GM12875 (cell line): ENCODE measurements at regions not wholly inside any gene's neighbourhood (a gene's known extent, or its start where the extent isn't known, plus 50 kb on each side); places are given as distances from the start of the nearest gene placed in this dataset.
"Not testable (repeated sequence)": the region's sequence is repeated elsewhere in the genome, so short reads cannot be mapped to it uniquely, and the experiment has no call there.

Experiments used
- H3K4me3 ChIP-seq: one replicate; pipeline ENCODE4 v1.5.1; 2011; ENCODE audit warnings: low read depth, low read length, control low read depth
- CTCF ChIP-seq: IDR thresholded peaks from 2 replicates; pipeline ENCODE4 v1.5.1; 2011; ENCODE audit warnings: low read depth, mild to moderate bottlenecking, control low read depth, inconsistent platforms, low read length, moderate library complexity, borderline replicate concordance; ENCODE audit not compliant: insufficient read depth

GRCh38 chr20:41735949-41736348, 117.8 kb upstream of the CHD6 start:
- no peak overlapping the region for H3K4me3 ChIP-seq
- no peak for TF ChIP-seq CTCF

GRCh38 chr20:41734506-41734945, 116.3 kb upstream of the CHD6 start:
- peak; percentile 97 for TF ChIP-seq CTCF
- no peak overlapping the region for H3K4me3 ChIP-seq

GRCh38 chr20:41733151-41733550, 115.0 kb upstream of the CHD6 start:
- TF ChIP-seq CTCF = no peak
- no peak overlapping the region for H3K4me3 ChIP-seq

DNA sequence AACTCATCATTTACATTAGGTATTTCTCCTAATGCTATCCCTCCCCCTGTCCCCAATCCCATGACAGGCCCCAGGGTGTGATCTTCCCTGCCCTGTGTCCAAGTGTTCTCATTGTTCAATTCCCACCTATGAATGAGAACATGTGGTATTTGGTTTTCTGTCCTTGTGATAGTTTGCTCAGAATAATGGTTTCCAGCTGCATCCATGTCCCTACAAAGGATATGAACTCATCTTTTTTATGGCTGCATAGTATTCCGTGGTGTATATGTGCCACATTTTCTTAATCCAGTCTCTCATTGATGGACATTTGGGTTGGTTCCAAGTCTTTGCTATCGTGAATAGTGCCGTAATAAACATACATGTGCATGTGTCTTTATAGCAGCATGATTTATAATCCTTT, 113.0 kb upstream of the CHD6 start:
- H3K4me3 ChIP-seq = not testable (repeated sequence)

- not testable (repeated sequence) for H3K4me3 ChIP-seq
Measured at GRCh38 chr20:41727681-41728080, 109.5 kb upstream of the CHD6 start.

- TF ChIP-seq CTCF = no peak
- no peak overlapping the region for H3K4me3 ChIP-seq
Measured at GRCh38 chr20:41726727-41727126, 108.5 kb upstream of the CHD6 start.

- no peak for TF ChIP-seq CTCF
- H3K4me3 ChIP-seq = no peak overlapping the region
Measured at GRCh38 chr20:41719151-41719550, 101.0 kb upstream of the CHD6 start.

- no peak for TF ChIP-seq CTCF
- H3K4me3 ChIP-seq = no peak overlapping the region
Measured at GRCh38 chr20:41717483-41717882, 99.3 kb upstream of the CHD6 start.
